Natural killer cell (primary cell): ENCODE measurements at regions not wholly inside any gene's neighbourhood (a gene's known extent, or its start where the extent isn't known, plus 50 kb on each side); places are given as distances from the start of the nearest gene placed in this dataset.
A peak's percentile ranks its signal among the peaks of the same experiment; 100 is the strongest.

Experiments used
- ATAC-seq, 3 donors: fragments of 150-1000 bp in 2 of 3; fragments of 200-7000 bp in 1 of 3; cut with Tn5 transposase; 1 replicate in 1 of 3; 2 replicates in 2 of 3; pipeline ENCODE4 v1.10.0; 2021; ENCODE audit warnings: mild to moderate bottlenecking in 2 of 3, moderate library complexity in 2 of 3
- DNase-seq, 2 donors: peaks; one replicate each; pipeline versions ENCODE4 v3.0.0 to v3.0.0-alpha.2; 2013 to 2021; ENCODE audit warnings: mixed read lengths in 1 of 2
- H3K27ac ChIP-seq: one replicate; pipeline ENCODE4 v1.5.1; 2013; ENCODE audit warnings: mild to moderate bottlenecking, low read length
- H3K27me3 ChIP-seq: one replicate; pipeline ENCODE4 v1.6.1; 2013; ENCODE audit warnings: low read length; ENCODE audit not compliant: control insufficient read depth, insufficient read depth
- H3K36me3 ChIP-seq: one replicate; pipeline ENCODE4 v1.6.1; 2013; ENCODE audit warnings: low read length; ENCODE audit not compliant: control insufficient read depth, insufficient read depth
- H3K4me1 ChIP-seq: one replicate; pipeline ENCODE4 v1.6.1; 2013; ENCODE audit warnings: low read length; ENCODE audit not compliant: control insufficient read depth, insufficient read depth
- H3K4me3 ChIP-seq: one replicate; pipeline ENCODE4 v1.5.1; 2013; ENCODE audit warnings: low read length
- H3K9me3 ChIP-seq: one replicate; pipeline ENCODE4 v1.6.1; 2013; ENCODE audit warnings: low read length; ENCODE audit not compliant: control insufficient read depth, insufficient read depth
- H3K27ac Mint-ChIP-seq, 2 donors: one replicate each; pipeline ENCODE4 v1.8.0; 2022; ENCODE audit warnings: mild to moderate bottlenecking in 2 of 2, mixed read lengths in 2 of 2, moderate library complexity in 1 of 2
- H3K27me3 Mint-ChIP-seq, 2 donors: one replicate each; pipeline ENCODE4 v1.8.0; 2022; ENCODE audit warnings: low read depth in 2 of 2, mixed read lengths in 2 of 2
- H3K36me3 Mint-ChIP-seq: one replicate; pipeline ENCODE4 v1.8.0; 2022; ENCODE audit warnings: mixed read lengths
- H3K4me1 Mint-ChIP-seq, 2 donors: one replicate each; pipeline ENCODE4 v1.8.0; 2022; ENCODE audit warnings: mixed read lengths in 2 of 2
- H3K4me3 Mint-ChIP-seq: one replicate; pipeline ENCODE4 v1.8.0; 2022; ENCODE audit warnings: mild to moderate bottlenecking, moderate library complexity, mixed read lengths
- H3K9me3 Mint-ChIP-seq, 2 donors: one replicate each; pipeline ENCODE4 v1.8.0; 2022; ENCODE audit warnings: mixed read lengths in 2 of 2
- WGBS: methylation state at CpG from one replicate; pipeline ENCODE4 v1.1.7; 2013; ENCODE audit warnings: missing lambda C conversion rate; ENCODE audit not compliant: insufficient coverage; 5-methylcytosine and 5-hydroxymethylcytosine counted together
- intact Hi-C: fragments of 100-400 bp; cut with micrococcal nuclease; formaldehyde crosslinking; loops from one replicate; pipeline ENCODE4 v1.14.2; 2022
- TF ChIP-seq, protein P1 (sequence below): fragments of 200-600 bp; IDR thresholded peaks from one replicate; pipeline ENCODE4 v1.8.0; 2022; ENCODE audit warnings: antibody characterized with exemption

DNA sequence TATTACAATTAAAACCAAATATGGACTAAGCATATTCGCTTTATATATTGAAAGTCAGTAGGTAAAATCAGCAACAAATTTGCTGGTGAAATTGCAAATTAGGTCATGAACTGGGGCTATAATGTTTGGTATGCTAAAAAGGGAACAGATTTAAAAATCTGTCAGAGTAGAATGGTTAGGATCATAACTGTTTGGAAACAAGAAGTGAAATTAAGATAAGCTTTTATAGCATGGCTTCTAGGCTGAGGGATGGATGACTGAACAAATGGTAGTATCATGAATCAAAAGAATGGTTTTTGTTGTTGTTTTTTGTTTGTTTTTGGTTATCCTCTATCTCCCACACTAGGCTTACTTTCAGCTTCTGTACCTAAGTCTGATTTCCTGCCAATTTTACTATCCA is 1090.4 kb downstream of the PCDH9 start:
- H3K4me1 ChIP-seq: peaks cover 4% of the 10 kb centered on the region
- H3K27ac ChIP-seq: no peak overlapping the region
- TF ChIP-seq, protein P1, sequence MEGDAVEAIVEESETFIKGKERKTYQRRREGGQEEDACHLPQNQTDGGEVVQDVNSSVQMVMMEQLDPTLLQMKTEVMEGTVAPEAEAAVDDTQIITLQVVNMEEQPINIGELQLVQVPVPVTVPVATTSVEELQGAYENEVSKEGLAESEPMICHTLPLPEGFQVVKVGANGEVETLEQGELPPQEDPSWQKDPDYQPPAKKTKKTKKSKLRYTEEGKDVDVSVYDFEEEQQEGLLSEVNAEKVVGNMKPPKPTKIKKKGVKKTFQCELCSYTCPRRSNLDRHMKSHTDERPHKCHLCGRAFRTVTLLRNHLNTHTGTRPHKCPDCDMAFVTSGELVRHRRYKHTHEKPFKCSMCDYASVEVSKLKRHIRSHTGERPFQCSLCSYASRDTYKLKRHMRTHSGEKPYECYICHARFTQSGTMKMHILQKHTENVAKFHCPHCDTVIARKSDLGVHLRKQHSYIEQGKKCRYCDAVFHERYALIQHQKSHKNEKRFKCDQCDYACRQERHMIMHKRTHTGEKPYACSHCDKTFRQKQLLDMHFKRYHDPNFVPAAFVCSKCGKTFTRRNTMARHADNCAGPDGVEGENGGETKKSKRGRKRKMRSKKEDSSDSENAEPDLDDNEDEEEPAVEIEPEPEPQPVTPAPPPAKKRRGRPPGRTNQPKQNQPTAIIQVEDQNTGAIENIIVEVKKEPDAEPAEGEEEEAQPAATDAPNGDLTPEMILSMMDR: no peak
- ATAC-seq (no peak), DNase-seq (no peak)
- no peaks in the 10 kb centered on the region for H3K36me3 ChIP-seq
- no peaks in the 10 kb centered on the region for H3K27me3 ChIP-seq
- intact Hi-C loops: no loop called here
- Mint-ChIP-seq H3K27ac (no peak overlapping the region), H3K4me3 (no peak overlapping the region), H3K4me1 (peaks cover 42 to 45% of the 10 kb centered on the region in 2 donors), H3K27me3 (no peaks in the 10 kb centered on the region), H3K36me3 (no peaks in the 10 kb centered on the region), H3K9me3 (no peaks in the 10 kb centered on the region)
- no peak overlapping the region for H3K4me3 ChIP-seq
- WGBS: 0% methylated on average over 1 of the region's 1 CpG
- no peaks in the 10 kb centered on the region for H3K9me3 ChIP-seq

DNA sequence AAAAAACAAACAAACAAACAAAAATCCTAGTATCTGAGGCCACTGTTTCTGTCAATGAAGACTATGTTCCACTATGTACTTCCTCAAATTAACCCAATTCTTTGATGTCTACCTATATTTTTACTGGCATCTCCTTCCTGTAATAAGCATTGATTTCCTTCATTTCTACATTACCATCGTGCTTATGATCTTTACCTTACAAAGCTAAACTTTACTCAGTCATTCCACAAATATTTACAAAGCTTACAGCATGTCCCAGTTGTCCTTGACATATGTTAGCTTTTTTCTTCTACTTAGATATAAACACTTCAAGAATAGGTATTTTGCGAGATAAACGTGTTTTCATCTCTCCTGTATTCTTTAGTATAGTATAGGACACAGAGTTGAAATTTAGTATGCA is 1090.9 kb downstream of the PCDH9 start:
- Mint-ChIP-seq H3K27me3 (no peaks in the 10 kb centered on the region), H3K36me3 (no peaks in the 10 kb centered on the region), H3K4me3 (no peak overlapping the region), H3K4me1 (peaks cover 42 to 45% of the 10 kb centered on the region in 2 donors), H3K27ac (no peak overlapping the region), H3K9me3 (no peaks in the 10 kb centered on the region)
- Histone ChIP-seq H3K36me3 (no peaks in the 10 kb centered on the region), H3K4me3 (no peak overlapping the region), H3K4me1 (peaks cover 4% of the 10 kb centered on the region), H3K27ac (no peak overlapping the region), H3K9me3 (no peaks in the 10 kb centered on the region), H3K27me3 (no peaks in the 10 kb centered on the region)
- TF ChIP-seq, protein P1: no peak
- WGBS: 27% methylated on average over 1 of the region's 3 CpGs
- ATAC-seq (no peak), DNase-seq (no peak)
- intact Hi-C loops: no loop called here

DNA sequence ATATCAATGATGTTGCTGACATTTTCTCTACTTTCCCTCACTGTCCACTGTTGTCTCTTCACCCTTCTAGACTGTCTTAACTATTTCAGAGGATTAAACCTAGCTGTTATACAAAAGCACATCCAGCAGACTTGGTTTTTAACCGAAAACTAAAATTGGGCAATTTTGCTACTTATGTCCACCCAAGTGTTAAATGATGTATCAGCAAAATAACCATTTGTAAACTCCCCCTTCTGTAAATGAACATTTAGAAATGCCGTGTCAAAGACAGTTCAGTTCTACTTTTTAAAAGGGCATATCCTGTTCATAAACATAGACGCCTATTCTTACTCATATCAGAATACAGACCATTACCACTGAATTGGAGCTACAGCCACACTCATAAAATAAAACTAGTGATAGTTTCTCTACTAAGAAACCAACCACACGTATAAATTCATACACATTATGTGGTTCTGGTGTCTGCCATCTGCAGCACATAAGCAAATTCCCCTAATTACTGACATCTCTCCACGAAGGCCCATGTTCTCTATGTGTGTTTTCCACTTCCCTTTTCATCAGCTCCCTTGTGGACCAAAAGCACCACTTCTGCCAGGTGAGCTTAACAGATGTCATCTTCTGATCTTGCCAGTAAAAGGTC is 1091.8 kb downstream of the PCDH9 start:
- Histone ChIP-seq H3K9me3 (no peaks in the 10 kb centered on the region), H3K27me3 (no peaks in the 10 kb centered on the region), H3K27ac (no peak overlapping the region), H3K4me3 (no peak overlapping the region), H3K4me1 (peaks cover 4% of the 10 kb centered on the region), H3K36me3 (no peaks in the 10 kb centered on the region)
- peaks cover 41% of the 10 kb centered on the region in 2 donors for H3K4me1 Mint-ChIP-seq
- no peaks in the 10 kb centered on the region for H3K36me3 Mint-ChIP-seq
- H3K27ac Mint-ChIP-seq: peak overlapping the region; percentile 50 to 57
- peak; percentile 46 to 70 (median 53) for ATAC-seq
- WGBS: 28% methylated on average over 5 of the region's 5 CpGs
- peak in 1 of 2 donors; percentile 1 for DNase-seq
- H3K4me3 Mint-ChIP-seq: peak overlapping the region; percentile 40
- TF ChIP-seq, protein P1: no peak
- H3K9me3 Mint-ChIP-seq: no peaks in the 10 kb centered on the region
- intact Hi-C loops: no loop called here
- no peaks in the 10 kb centered on the region for H3K27me3 Mint-ChIP-seq

DNA sequence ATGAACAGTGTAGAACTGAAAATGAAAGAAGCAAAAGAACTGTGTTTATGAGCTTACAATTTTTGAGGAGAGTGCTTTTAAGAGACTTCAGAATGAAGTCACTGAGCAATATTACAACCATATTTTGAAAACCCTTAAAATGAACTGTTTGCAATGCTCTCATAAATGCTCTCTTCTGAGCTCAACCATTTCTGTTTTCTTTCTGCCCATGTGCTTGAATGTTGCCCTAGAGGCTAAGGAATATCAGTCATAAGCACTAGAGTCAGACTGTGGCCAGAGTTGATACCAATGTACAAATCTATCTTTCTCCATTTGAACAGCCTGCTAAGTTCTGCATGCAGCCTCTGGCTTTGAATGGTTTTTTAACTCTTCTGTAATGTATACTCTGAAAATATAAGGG is 1092.8 kb downstream of the PCDH9 start:
- peaks cover 4% of the 10 kb centered on the region for H3K4me1 ChIP-seq
- no peak overlapping the region for H3K4me3 Mint-ChIP-seq
- no peaks in the 10 kb centered on the region for H3K9me3 Mint-ChIP-seq
- H3K36me3 ChIP-seq: no peaks in the 10 kb centered on the region
- H3K27me3 ChIP-seq: no peaks in the 10 kb centered on the region
- TF ChIP-seq, protein P1: no peak
- DNase-seq: no peak
- H3K9me3 ChIP-seq: no peaks in the 10 kb centered on the region
- no peak for ATAC-seq
- no peak overlapping the region for H3K4me3 ChIP-seq
- H3K27ac Mint-ChIP-seq: no peak overlapping the region
- intact Hi-C loops: no loop called here
- H3K27me3 Mint-ChIP-seq: no peaks in the 10 kb centered on the region
- H3K4me1 Mint-ChIP-seq: peaks cover 34% of the 10 kb centered on the region in 2 donors
- no peaks in the 10 kb centered on the region for H3K36me3 Mint-ChIP-seq
- no peak overlapping the region for H3K27ac ChIP-seq
